H1 (cell line): ENCODE measurements at regions not wholly inside any gene's neighbourhood (a gene's known extent, or its start where the extent isn't known, plus 50 kb on each side); places are given as distances from the start of the nearest gene placed in this dataset.
A peak's percentile ranks its signal among the peaks of the same experiment; 100 is the strongest.

ENCODE experiments used
- CTCF ChIA-PET: fragments of 300-600 bp; sonication (Branson Sonifier 250); formaldehyde crosslinking; loops from one replicate; lab custom pipeline; 2021; ENCODE audit not compliant: partially characterized antibody; lab: Charles Lee
- POLR2A ChIA-PET: fragments of 300-600 bp; sonication (Branson Sonifier 250); formaldehyde crosslinking; loops from one replicate; lab custom pipeline; 2021; ENCODE audit warnings: inconsistent platforms; ENCODE audit not compliant: partially characterized antibody; lab: Charles Lee
- DNase-seq, 2 experiments: peaks; one replicate each; pipeline versions ENCODE4 v3.0.0 to v3.0.0-alpha.2; 2010 to 2022; ENCODE audit warnings: low spot score in 2 of 2, low read depth in 1 of 2, mixed read lengths in 1 of 2
- FAIRE-seq: peaks from 2 replicates; lab custom pipeline; 2011; peaks lifted over from hg19 to GRCh38; lab: Jason Lieb, UNC
- H2AFZ ChIP-seq: 2 replicates; pipeline ENCODE4 v1.8.1; 2012; ENCODE audit warnings: low read length, inconsistent platforms
- H2AK5ac ChIP-seq: 2 replicates; pipeline ENCODE4 v1.6.1; 2013; ENCODE audit warnings: low read depth, low read length
- H2BK120ac ChIP-seq: replicated peaks from 2 replicates; pipeline ENCODE3; 2013; ENCODE audit warnings: low read depth, low read length, inconsistent platforms
- H2BK12ac ChIP-seq: 2 replicates; pipeline ENCODE4 v1.6.1; 2013; ENCODE audit warnings: low read depth, low read length
- H2BK15ac ChIP-seq: 2 replicates; pipeline ENCODE4 v1.6.1; 2013; ENCODE audit warnings: low read length
- H2BK20ac ChIP-seq: 2 replicates; pipeline ENCODE4 v1.6.1; 2013; ENCODE audit warnings: low read length
- H2BK5ac ChIP-seq: 2 replicates; pipeline ENCODE4 v1.6.1; 2013; ENCODE audit warnings: low read depth, low read length
- H3K14ac ChIP-seq: 2 replicates; pipeline ENCODE4 v1.6.1; 2013; ENCODE audit warnings: inconsistent platforms; ENCODE audit not compliant: insufficient read length
- H3K18ac ChIP-seq: 2 replicates; pipeline ENCODE4 v1.6.1; 2013; ENCODE audit warnings: low read length; ENCODE audit errors: extremely low read depth
- H3K23ac ChIP-seq: 2 replicates; pipeline ENCODE4 v1.6.1; 2013; ENCODE audit warnings: inconsistent platforms; ENCODE audit not compliant: insufficient read length
- H3K23me2 ChIP-seq: 2 replicates; pipeline ENCODE4 v1.6.1; 2013; ENCODE audit warnings: low read depth, low read length
- H3K27ac ChIP-seq: 2 replicates; pipeline ENCODE4 v1.6.1; 2011; ENCODE audit warnings: low read depth, low read length, inconsistent platforms
- H3K27me3 ChIP-seq, 4 experiments: replicated peaks in 1 of 4; 1 replicate in 1 of 4; 2 replicates in 3 of 4; pipeline versions ENCODE4 v1.6.1 to v1.8.1; 2011 to 2013; ENCODE audit warnings: low read length in 3 of 4, mild to moderate bottlenecking in 3 of 4, inconsistent platforms in 2 of 4, mixed read lengths in 2 of 4, moderate library complexity in 1 of 4; ENCODE audit not compliant: control insufficient read depth in 3 of 4, insufficient read depth in 3 of 4; ENCODE audit errors: extremely low read depth in 1 of 4
- H3K36me3 ChIP-seq, 4 experiments: 2 replicates each; pipeline versions ENCODE4 v1.6.1 to v1.8.1; 2011 to 2013; ENCODE audit warnings: mild to moderate bottlenecking in 4 of 4, low read length in 3 of 4, moderate library complexity in 2 of 4, control low read depth in 1 of 4, inconsistent platforms in 1 of 4; ENCODE audit not compliant: insufficient read depth in 4 of 4, control insufficient read depth in 2 of 4
- H3K4ac ChIP-seq: replicated peaks from 2 replicates; pipeline ENCODE3; 2013; ENCODE audit warnings: low read length, low read depth, mixed read lengths, inconsistent platforms; ENCODE audit not compliant: insufficient read length
- H3K4me1 ChIP-seq, 4 experiments: replicated peaks in 1 of 4; 1 replicate in 1 of 4; 2 replicates in 3 of 4; pipeline versions ENCODE4 v1.6.1 to v1.8.1; 2011 to 2013; ENCODE audit warnings: low read length in 3 of 4, inconsistent platforms in 2 of 4, mixed read lengths in 1 of 4; ENCODE audit not compliant: insufficient read depth in 4 of 4, control insufficient read depth in 3 of 4
- H3K4me2 ChIP-seq, 2 experiments: 2 replicates each; pipeline versions ENCODE4 v1.6.1 to v1.8.1; 2011 to 2013; ENCODE audit warnings: low read depth in 2 of 2, low read length in 2 of 2, control low read depth in 1 of 2, inconsistent platforms in 1 of 2, mild to moderate bottlenecking in 1 of 2; ENCODE audit not compliant: insufficient read depth in 1 of 2
- H3K4me3 ChIP-seq, 4 experiments: fragments of 200-600, 300-600 bp in 1 of 4; sonication (generic), shearing (Covaris generic), sonication (Bioruptor Twin) in 1 of 4; 2 replicates each; pipeline versions ENCODE4 v1.5.1 to v1.8.1; 2011 to 2016; ENCODE audit warnings: low read length in 4 of 4, low read depth in 3 of 4, control low read depth in 2 of 4, inconsistent platforms in 2 of 4, mild to moderate bottlenecking in 2 of 4, mixed read lengths in 1 of 4, moderate library complexity in 1 of 4; ENCODE audit not compliant: insufficient read depth in 2 of 4; ENCODE audit errors: extremely low read depth in 1 of 4
- H3K56ac ChIP-seq: replicated peaks from 2 replicates; pipeline ENCODE3; 2013; ENCODE audit warnings: low read depth, mild to moderate bottlenecking, mixed read lengths, low read length, inconsistent platforms; ENCODE audit not compliant: insufficient read length
- H3K79me1 ChIP-seq: 2 replicates; pipeline ENCODE4 v1.6.1; 2013; ENCODE audit warnings: low read depth, low read length, control low read depth
- H3K79me2 ChIP-seq, 2 experiments: 2 replicates each; pipeline versions ENCODE4 v1.6.1 to v1.8.1; 2012 to 2013; ENCODE audit warnings: low read length in 2 of 2, mild to moderate bottlenecking in 2 of 2, inconsistent platforms in 1 of 2; ENCODE audit not compliant: insufficient read depth in 2 of 2, control insufficient read depth in 1 of 2
- H3K9ac ChIP-seq, 4 experiments: replicated peaks in 1 of 4; 1 replicate in 1 of 4; 2 replicates in 3 of 4; pipeline versions ENCODE4 v1.6.1 to v1.8.1; 2011 to 2013; ENCODE audit warnings: low read depth in 3 of 4, low read length in 3 of 4, control low read depth in 2 of 4, mild to moderate bottlenecking in 2 of 4, moderate library complexity in 2 of 4, inconsistent platforms in 1 of 4; ENCODE audit errors: extremely low read depth in 1 of 4
- H3K9me3 ChIP-seq, 2 experiments: 2 replicates each; pipeline versions ENCODE4 v1.6.1 to v1.8.1; 2012 to 2013; ENCODE audit warnings: mild to moderate bottlenecking in 2 of 2, moderate library complexity in 2 of 2, control low read depth in 1 of 2, inconsistent platforms in 1 of 2, low read depth in 1 of 2, low read length in 1 of 2, mixed read lengths in 1 of 2; ENCODE audit not compliant: insufficient read depth in 2 of 2
- H4K20me1 ChIP-seq, 2 experiments: replicated peaks in 1 of 2; 2 replicates each; pipeline versions ENCODE3 to v1.8.1; 2011 to 2013; ENCODE audit warnings: inconsistent platforms in 2 of 2, low read length in 2 of 2, mild to moderate bottlenecking in 1 of 2; ENCODE audit not compliant: insufficient read depth in 2 of 2, control insufficient read depth in 1 of 2
- H4K5ac ChIP-seq: 2 replicates; pipeline ENCODE4 v1.6.1; 2013; ENCODE audit warnings: low read length, low read depth, mixed read lengths, inconsistent platforms; ENCODE audit not compliant: insufficient read length
- H4K8ac ChIP-seq: 2 replicates; pipeline ENCODE4 v1.8.0; 2013; ENCODE audit warnings: mild to moderate bottlenecking, moderate library complexity, low read length, inconsistent platforms; ENCODE audit not compliant: insufficient read depth; ENCODE audit errors: extremely low read depth
- H4K91ac ChIP-seq: replicated peaks from 2 replicates; pipeline ENCODE3; 2013; ENCODE audit warnings: low read length, mixed read lengths, inconsistent platforms; ENCODE audit not compliant: insufficient read length
- CBX8 ChIP-seq: fragments of 300-800, 300-1000 bp; sonication (generic); IDR thresholded peaks from 2 replicates; pipeline ENCODE4 v1.7.1; 2016; ENCODE audit warnings: low read depth, low read length, borderline replicate concordance
- EP300 ChIP-seq, 2 experiments: IDR thresholded peaks; 1 replicate in 1 of 2; 2 replicates in 1 of 2; pipeline ENCODE4 v1.6.1; 2011 to 2012; ENCODE audit warnings: low read depth in 2 of 2, low read length in 2 of 2, mild to moderate bottlenecking in 2 of 2, borderline replicate concordance in 1 of 2, inconsistent platforms in 1 of 2, moderate library complexity in 1 of 2
- HDAC2 ChIP-seq, 2 experiments: fragments of 300-600 bp in 1 of 2; sonication (generic) in 1 of 2; IDR thresholded peaks; 2 replicates each; pipeline ENCODE4 v1.6.1; 2011 to 2012; ENCODE audit warnings: low read depth in 2 of 2, low read length in 2 of 2, mild to moderate bottlenecking in 2 of 2, moderate library complexity in 2 of 2, borderline replicate concordance in 1 of 2, inconsistent platforms in 1 of 2
- MAFK ChIP-seq: IDR thresholded peaks from 2 replicates; pipeline ENCODE4 v1.6.1; 2012; ENCODE audit warnings: low read depth, mild to moderate bottlenecking, improper control_type of control experiment, low read length
- PHF8 ChIP-seq: fragments of 200-600 bp; sonication (generic); conservative IDR thresholded peaks from 2 replicates; pipeline ENCODE4 v1.7.1; 2012; ENCODE audit warnings: low read depth, mild to moderate bottlenecking, inconsistent platforms, low read length, moderate library complexity
- TEAD4 ChIP-seq: IDR thresholded peaks from 2 replicates; pipeline ENCODE4 v1.6.1; 2012; ENCODE audit warnings: low read depth, low read length, inconsistent platforms, mixed read lengths
- whole genome bisulfite sequencing, 2 experiments: shearing (Covaris generic) in 1 of 2; methylation state at CpG; one replicate each; pipeline versions ENCODE4 v1.1.6 to v1.1.7; 2013 to 2015; ENCODE audit warnings: low lambda C conversion rate in 2 of 2, mixed read lengths in 2 of 2, inconsistent platforms in 1 of 2, low coverage in 1 of 2, missing lambda C conversion rate in 1 of 2; ENCODE audit not compliant: insufficient replicate concordance in 2 of 2, insufficient coverage in 1 of 2, insufficient read length in 1 of 2; ENCODE audit errors: extremely low coverage in 1 of 2, missing lambda C conversion rate in 1 of 2; 5-methylcytosine and 5-hydroxymethylcytosine counted together

- Histone ChIP-seq H2BK5ac (no peak overlapping the region), H3K36me3 (no peaks in the 10 kb centered on the region), H3K9me3 (no peaks in the 10 kb centered on the region), H2BK20ac (no peak overlapping the region), H3K79me2 (no peaks in the 10 kb centered on the region), H3K18ac (no peak overlapping the region), H3K56ac (no peak overlapping the region), H2BK15ac (no peak overlapping the region), H4K91ac (no peak overlapping the region), H4K20me1 (no peaks in the 10 kb centered on the region), H3K9ac (no peak overlapping the region), H3K4me2 (no peak overlapping the region), H3K14ac (no peak overlapping the region), H4K8ac (no peak overlapping the region), H2AFZ (peak overlapping the region; percentile 55; the same call in 1 of the 2 replicates), H3K27me3 (no peaks in the 10 kb centered on the region), H3K79me1 (no peaks in the 10 kb centered on the region), H2BK120ac (no peak overlapping the region), H2AK5ac (no peak overlapping the region), H3K4ac (no peak overlapping the region), H3K23me2 (no peaks in the 10 kb centered on the region), H4K5ac (no peak overlapping the region), H2BK12ac (no peak overlapping the region), H3K4me1 (no peaks in the 10 kb centered on the region), H3K27ac (no peak overlapping the region), H3K4me3 (no peak overlapping the region), H3K23ac (no peak overlapping the region)
- TF ChIP-seq EP300 (IDR thresholded peaks at IDR 0.05; ENCODE audit: borderline replicate concordance in 1 of 2, low read depth in 2 of 2, low read length in 2 of 2) (no peak), CBX8 (no peak), HDAC2 (IDR thresholded peaks at IDR 0.05; ENCODE audit: borderline replicate concordance in 1 of 2, low read depth in 2 of 2, low read length in 2 of 2) (no peak), PHF8 (no peak), TEAD4 (no peak), MAFK (no peak)
- DNase-seq (no peak), FAIRE-seq (no peak)
- WGBS, 2 experiments: 87% methylated on average over 3 of the region's 3 CpGs; no CpG with 5 or more reads in 1 of the 2 experiments
- CTCF ChIA-PET: interaction anchor here (2.2 kb wide), 1 partner anchor 79 kb away, joined by 6 read pairs; no protein-coding TSS in a partner anchor
- POLR2A ChIA-PET: no interaction called here
Observed at GRCh38 chr11:96543177-96543576, 153.4 kb downstream of the JRKL start.
